CD4-positive, alpha-beta T cell treated with Interleukin-17A for 1 hour (primary cell): ENCODE measurements at regions not wholly inside any gene's neighbourhood (a gene's known extent, or its start where the extent isn't known, plus 50 kb on each side); places are given as distances from the start of the nearest gene placed in this dataset.
"Not testable (repeated sequence)": the region's sequence is repeated elsewhere in the genome, so short reads cannot be mapped to it uniquely, and the experiment has no call there.

ENCODE experiments used
- DNase-seq: peaks from one replicate; pipeline ENCODE4 v3.0.0-alpha.2; 2020

- no peak for DNase-seq
These were observed 51.3 kb upstream of the BOD1 start for GRCh38 chr5:173667702-173668101.

GRCh38 chr5:173668245-173668800 lies 51.9 kb upstream of the BOD1 start:
- no peak for DNase-seq

- no peak for DNase-seq
These were observed 52.5 kb upstream of the BOD1 start for GRCh38 chr5:173668910-173669309.

- DNase-seq, result no peak
These were observed 53.0 kb upstream of the BOD1 start for GRCh38 chr5:173669483-173669882.

GRCh38 chr5:173670130-173670651 lies 53.7 kb upstream of the BOD1 start:
- no peak for DNase-seq

- DNase-seq, result no peak
These were observed 54.3 kb upstream of the BOD1 start for GRCh38 chr5:173670791-173671120.

- no peak for DNase-seq
These were observed 54.9 kb upstream of the BOD1 start for GRCh38 chr5:173671121-173671949.

GRCh38 chr5:173672166-173672565 lies 55.7 kb upstream of the BOD1 start:
- no peak for DNase-seq

- DNase-seq, result no peak
These were observed 56.4 kb upstream of the BOD1 start for GRCh38 chr5:173672891-173673290.

GRCh38 chr5:173673295-173674101 lies 57.0 kb upstream of the BOD1 start:
- DNase-seq, result no peak

GRCh38 chr5:173675287-173675996 lies 59.0 kb upstream of the BOD1 start:
- DNase-seq, result no peak

GRCh38 chr5:173676375-173676774 lies 59.9 kb upstream of the BOD1 start:
- no peak for DNase-seq

- DNase-seq, result no peak
These were observed 60.7 kb upstream of the BOD1 start for GRCh38 chr5:173677125-173677672.

- DNase-seq, result no peak
These were observed 63.6 kb upstream of the BOD1 start for GRCh38 chr5:173679909-173680630.

- DNase-seq, result no peak
These were observed 64.3 kb upstream of the BOD1 start for GRCh38 chr5:173680660-173681242.

- DNase-seq, result no peak
These were observed 65.9 kb upstream of the BOD1 start for GRCh38 chr5:173682313-173682712.

- not testable (repeated sequence) for DNase-seq
These were observed 68.1 kb upstream of the BOD1 start for GRCh38 chr5:173684535-173684934.

GRCh38 chr5:173686950-173687349 lies 70.5 kb upstream of the BOD1 start:
- no peak for DNase-seq

- no peak for DNase-seq
These were observed 72.3 kb upstream of the BOD1 start for GRCh38 chr5:173688703-173689102.

GRCh38 chr5:173689171-173689736 lies 72.8 kb upstream of the BOD1 start:
- DNase-seq, result no peak

- DNase-seq, result peak; percentile 4
These were observed 73.4 kb upstream of the BOD1 start for GRCh38 chr5:173689737-173690360.
